D721Med (cell line): ENCODE measurements at regions not wholly inside any gene's neighbourhood (a gene's known extent, or its start where the extent isn't known, plus 50 kb on each side); places are given as distances from the start of the nearest gene placed in this dataset.

ENCODE experiments used
- DNase-seq: peaks from one replicate; pipeline ENCODE4 v3.0.0; 2011; ENCODE audit warnings: low spot score; ENCODE audit not compliant: insufficient read length
- FAIRE-seq: peaks from 2 replicates; lab custom pipeline; 2011; peaks lifted over from hg19 to GRCh38; lab: Jason Lieb, UNC
- CTCF ChIP-seq: IDR thresholded peaks from 2 replicates; pipeline ENCODE4 v1.5.1; 2012; ENCODE audit warnings: mild to moderate bottlenecking, control low read depth; ENCODE audit not compliant: insufficient read depth; ENCODE audit errors: missing control alignments

GRCh38 chr2:145228506-145228905 lies 708.6 kb upstream of the ZEB2 start:
- FAIRE-seq (no peak), DNase-seq (no peak)
- no peak for TF ChIP-seq CTCF

- DNase-seq (no peak), FAIRE-seq (no peak)
- no peak for TF ChIP-seq CTCF
These were observed 707.0 kb upstream of the ZEB2 start for GRCh38 chr2:145226901-145227300.

GRCh38 chr2:145221516-145221915 lies 701.6 kb upstream of the ZEB2 start:
- DNase-seq (no peak), FAIRE-seq (no peak)
- TF ChIP-seq CTCF = no peak

- DNase-seq = no peak
These were observed 701.1 kb upstream of the ZEB2 start for GRCh38 chr2:145221032-145221431.

GRCh38 chr2:145220496-145220895 lies 700.6 kb upstream of the ZEB2 start:
- DNase-seq = no peak
- FAIRE-seq = no peak

More at GRCh38 chr2:145221032-145221431, 701.1 kb upstream of the ZEB2 start:
- no peak for TF ChIP-seq CTCF
- FAIRE-seq = no peak

GRCh38 chr2:145207884-145208283 lies 688.0 kb upstream of the ZEB2 start:
- no peak for TF ChIP-seq CTCF
- DNase-seq (no peak), FAIRE-seq (no peak)

More at GRCh38 chr2:145220496-145220895, 700.6 kb upstream of the ZEB2 start:
- TF ChIP-seq CTCF = no peak

GRCh38 chr2:145206496-145207281 lies 686.8 kb upstream of the ZEB2 start:
- no peak for DNase-seq
- no peak for TF ChIP-seq CTCF
- no peak for FAIRE-seq
